HG03457 (cell line): ENCODE measurements at regions not wholly inside any gene's neighbourhood (a gene's known extent, or its start where the extent isn't known, plus 50 kb on each side); places are given as distances from the start of the nearest gene placed in this dataset.
"Not testable (repeated sequence)": the region's sequence is repeated elsewhere in the genome, so short reads cannot be mapped to it uniquely, and the experiment has no call there.

Source experiments
- ATAC-seq: cut with Tn5 transposase; IDR thresholded peaks from one replicate; pipeline ENCODE4 v1.9.1; 2021; ENCODE audit warnings: moderate number of reproducible peaks; ENCODE audit not compliant: unreplicated experiment

GRCh38 chr2:56606086-56606485 is 422.3 kb downstream of the CCDC85A start:
- ATAC-seq: not testable (repeated sequence)

- ATAC-seq: no peak
Measured at GRCh38 chr2:56613254-56613653, 429.5 kb downstream of the CCDC85A start.

DNA sequence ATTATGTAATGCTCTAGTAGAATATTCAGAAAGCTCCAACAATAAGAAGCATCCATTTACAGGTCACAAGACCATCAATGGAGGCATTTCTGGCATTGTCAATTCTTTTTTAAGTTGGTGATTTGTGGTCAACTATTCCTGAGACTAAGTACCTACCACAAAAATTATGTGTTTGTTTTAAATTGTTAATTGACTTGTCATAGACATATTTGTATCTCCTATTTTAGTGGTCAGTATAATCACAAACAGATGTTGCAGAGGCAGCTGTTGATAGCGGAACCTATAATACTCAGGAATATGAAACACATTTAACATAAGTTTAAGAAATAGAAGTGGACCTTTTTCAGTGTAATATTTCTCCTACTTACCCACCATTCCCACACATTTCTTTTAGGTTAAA is 430.1 kb downstream of the CCDC85A start:
- no peak for ATAC-seq

DNA sequence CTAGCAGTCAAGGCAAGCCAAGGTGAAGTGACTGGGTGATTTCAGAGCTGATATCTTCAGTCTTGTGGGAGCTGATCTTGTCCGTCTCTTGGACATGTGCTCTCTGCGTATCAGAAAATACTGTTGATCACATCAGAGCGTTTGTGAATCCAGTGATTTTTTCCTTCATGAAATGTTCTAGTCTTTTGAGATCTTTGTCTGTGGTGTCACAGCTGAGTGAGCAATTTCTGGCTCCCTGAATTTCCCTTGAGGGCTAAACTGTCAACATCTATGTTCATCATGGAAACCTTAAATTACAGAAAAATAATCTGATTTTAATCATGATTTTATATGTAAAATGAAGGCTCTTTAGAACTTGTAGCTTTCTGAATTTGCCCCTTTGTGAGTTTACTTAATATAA is 432.0 kb downstream of the CCDC85A start:
- ATAC-seq: no peak

GRCh38 chr2:56624181-56624580 is 440.4 kb downstream of the CCDC85A start:
- ATAC-seq: no peak

DNA sequence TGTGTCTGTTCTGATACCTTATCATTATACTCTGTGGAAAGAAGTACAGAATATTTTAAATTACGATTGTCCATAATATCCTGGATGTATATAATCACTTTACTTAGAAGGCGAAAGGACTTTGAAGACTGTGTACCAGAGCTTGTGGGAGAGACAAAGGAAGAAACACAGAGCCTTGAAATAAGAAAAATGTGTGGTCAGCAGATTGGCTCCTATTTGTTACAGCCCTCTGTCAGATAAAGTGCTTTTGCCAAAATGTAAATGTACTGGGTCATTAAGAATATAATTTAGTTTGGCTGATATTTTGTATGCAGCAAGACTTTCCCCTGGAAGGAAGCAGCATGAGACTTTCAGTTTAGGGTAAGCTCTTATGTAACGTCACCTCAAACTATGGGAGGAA is 443.1 kb downstream of the CCDC85A start:
- no peak for ATAC-seq

DNA sequence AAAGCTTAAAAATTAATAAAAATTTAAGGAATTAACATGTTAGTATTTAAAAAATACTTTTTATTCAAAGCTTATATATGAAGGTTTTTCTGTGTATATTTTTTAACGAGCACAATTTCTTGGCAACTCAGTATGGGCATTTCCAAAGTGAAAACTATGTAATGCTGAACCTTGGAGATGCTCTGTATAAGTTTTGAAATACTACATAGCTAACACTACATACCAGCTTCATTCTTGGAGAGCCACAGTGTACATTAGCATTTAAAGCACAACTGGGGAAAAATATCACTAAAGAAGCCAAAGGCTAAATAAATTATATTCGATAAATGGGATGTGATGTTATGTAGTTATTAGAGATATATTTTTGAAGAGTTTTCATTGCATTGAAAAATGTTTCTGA is 446.5 kb downstream of the CCDC85A start:
- ATAC-seq: no peak

DNA sequence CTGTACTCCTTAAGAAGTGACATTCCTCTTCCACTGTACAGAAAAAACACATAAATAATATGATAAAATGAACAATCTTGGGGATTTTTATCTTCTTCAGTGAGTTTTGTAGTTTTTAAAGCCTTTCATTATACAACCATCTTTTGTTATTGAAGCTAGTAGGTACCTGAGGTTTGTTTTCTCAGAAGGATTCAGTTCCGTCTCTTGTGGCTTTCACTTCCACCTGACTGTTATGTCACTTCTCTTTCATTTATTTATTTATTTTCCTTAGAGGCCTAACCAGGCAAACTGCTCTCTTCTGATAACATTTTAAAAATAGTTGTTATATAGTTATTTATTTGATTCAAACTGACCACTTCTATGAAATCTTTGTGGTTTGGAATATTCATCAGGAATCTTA is 464.2 kb downstream of the CCDC85A start:
- ATAC-seq: no peak

- ATAC-seq: no peak
Measured at GRCh38 chr2:56648802-56649201, 465.0 kb downstream of the CCDC85A start.

GRCh38 chr2:56654936-56655335 is 471.1 kb downstream of the CCDC85A start:
- no peak for ATAC-seq

DNA sequence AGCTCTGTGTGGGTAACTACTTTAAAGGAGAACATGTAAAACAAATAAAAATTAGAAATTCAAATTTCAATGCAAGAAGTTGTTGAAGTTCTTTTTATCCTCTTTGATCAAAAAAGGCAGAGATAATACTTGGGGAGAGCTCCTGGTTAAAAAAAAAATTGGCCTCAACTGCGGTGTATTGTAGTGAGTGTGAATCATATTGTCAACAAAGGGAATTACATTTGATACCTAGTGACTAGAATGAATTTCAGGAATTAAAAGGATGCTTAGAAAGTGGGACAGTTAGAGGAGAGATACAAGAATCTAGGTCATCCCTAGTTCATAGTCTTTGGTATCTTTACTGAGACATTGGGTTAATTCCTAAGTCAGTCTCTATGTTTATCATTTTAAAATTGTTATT is 473.0 kb downstream of the CCDC85A start:
- ATAC-seq: no peak

DNA sequence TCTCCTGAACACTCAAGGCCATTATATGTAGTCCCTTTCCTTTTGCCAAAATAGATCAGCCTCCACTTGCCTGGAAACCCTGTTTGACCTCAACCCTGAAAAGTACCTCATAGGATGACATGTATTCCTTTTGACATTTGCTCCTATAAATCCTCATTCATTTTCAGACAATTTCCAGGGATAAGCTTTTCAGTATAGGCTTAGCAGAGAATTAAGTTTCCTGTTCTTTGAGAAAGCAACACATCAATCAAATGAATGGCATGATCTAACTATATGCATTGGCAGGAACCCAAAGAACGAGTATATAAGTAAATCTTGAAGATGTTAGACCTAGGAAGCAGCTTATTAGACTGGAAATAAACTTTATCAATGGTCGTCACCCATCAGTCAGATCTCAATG is 483.0 kb downstream of the CCDC85A start:
- no peak for ATAC-seq

DNA sequence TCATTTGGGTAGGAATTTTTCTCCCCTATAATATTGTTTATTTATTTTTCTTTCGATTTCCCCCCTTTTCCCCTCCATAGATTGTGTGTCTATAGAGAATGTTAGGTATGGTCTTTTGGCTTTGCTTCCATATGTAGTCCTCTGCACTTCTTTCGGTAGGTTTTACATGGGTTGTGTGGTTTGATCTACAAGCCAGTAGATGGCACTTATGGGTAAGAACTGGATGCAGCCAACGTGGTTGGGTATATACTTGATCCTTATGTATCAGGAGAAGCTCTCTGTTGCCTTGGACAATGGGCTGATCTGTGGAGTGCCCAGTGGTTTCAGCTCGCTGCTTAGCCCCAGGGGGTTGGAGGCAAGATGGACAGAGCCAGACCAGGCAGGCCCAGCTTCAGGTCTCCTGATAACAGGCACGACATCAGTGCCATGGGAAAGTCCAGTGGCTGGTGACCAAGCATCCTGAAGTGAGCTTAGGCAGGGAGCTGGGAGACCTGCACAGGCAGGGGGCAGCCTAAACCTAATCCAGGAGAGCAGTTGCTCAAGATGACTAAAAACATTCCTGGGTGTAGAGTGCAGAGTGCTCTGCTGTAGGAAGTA is 488.3 kb downstream of the CCDC85A start:
- no peak for ATAC-seq

- ATAC-seq: no peak
Measured at GRCh38 chr2:56674084-56674483, 490.3 kb downstream of the CCDC85A start.

- no peak for ATAC-seq
Measured at GRCh38 chr2:56676966-56677365, 493.2 kb downstream of the CCDC85A start.

DNA sequence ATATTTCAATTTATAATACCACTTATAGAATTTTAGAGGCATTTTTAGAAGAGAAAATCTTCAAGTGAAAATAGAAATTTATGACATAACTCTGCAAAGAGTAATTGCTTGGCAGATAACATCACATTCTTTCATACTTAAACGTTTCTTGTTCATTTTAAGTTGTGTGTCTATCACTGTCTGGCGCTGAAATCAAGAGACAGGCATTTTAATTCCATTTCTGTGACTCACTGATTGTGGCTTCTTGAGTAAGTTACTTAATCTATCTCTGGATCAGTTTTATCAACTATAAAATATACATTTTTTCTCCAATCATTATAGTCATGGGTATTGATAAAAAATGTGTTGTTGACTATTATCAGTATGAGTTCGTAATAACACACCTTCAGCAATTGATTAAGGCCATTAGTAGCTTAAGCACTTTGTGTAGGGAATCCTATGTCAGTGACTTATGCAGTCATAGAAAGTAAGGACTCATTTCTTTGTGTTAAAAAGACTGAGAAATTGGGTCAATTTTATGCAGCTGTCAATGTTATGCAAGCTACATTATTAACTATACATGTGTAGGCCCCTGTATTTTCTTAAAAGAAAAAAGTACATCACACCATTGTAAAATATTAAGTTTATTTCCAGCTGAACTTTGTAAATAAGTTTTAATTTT is 497.3 kb downstream of the CCDC85A start:
- ATAC-seq: no peak

DNA sequence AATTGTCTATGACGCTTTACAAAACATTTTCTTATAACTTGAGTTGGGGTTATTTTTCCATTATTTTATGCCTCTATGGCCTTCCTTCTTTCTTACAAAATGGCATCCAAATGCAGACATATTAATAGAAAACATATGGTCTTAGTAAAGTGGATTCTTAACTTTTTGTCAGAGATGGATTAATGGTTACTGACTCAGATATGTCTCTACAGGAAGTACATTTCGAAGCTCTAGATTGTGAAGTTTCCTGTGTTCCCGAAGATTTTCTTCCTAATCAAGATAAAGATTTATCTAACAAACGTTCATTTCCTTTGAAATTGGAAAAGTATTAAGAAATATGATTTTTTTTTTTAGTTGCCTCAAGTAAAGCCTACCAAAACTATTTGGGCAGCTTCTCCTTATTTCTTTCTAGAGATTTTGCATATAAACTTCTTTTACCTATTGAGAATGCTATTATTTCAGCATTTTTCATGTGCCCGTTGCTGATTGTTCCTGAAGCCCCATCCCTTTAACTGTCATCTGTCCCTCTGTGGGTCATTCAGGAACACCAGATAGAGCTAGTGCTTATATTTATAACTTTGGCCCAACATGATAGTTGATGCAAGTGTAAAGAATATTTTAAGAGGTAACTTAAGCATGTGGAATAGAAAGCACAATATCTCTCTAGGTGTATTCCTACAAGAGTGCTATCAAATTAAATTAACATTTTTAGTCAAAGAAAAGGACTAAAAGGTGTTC is 498.0 kb downstream of the CCDC85A start:
- no peak for ATAC-seq

GRCh38 chr2:56682397-56682760 is 498.6 kb downstream of the CCDC85A start:
- no peak for ATAC-seq

- ATAC-seq: no peak
Measured at GRCh38 chr2:56684327-56684726, 500.5 kb downstream of the CCDC85A start.

GRCh38 chr2:56685205-56685604 is 501.4 kb downstream of the CCDC85A start:
- no peak for ATAC-seq

DNA sequence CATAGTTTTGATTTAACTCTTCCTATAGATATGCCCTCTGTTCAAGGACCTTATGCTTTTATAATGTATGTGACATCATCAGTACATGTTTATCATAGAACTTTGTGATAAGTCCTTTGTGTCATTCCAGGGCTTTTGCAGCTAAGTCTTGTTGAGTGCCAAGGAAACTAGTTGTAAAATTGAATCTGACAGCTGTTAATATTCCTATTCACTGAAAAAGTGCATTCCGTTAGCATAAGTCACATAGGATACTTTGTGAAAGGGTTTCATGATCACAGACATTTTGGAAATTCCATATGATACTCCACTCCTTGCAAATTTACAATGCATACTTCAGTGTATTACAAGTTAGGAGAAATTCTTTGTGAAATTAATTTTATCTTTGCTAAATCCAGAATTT is 503.4 kb downstream of the CCDC85A start:
- no peak for ATAC-seq

GRCh38 chr2:56688661-56689060 is 504.9 kb downstream of the CCDC85A start:
- ATAC-seq: no peak
